22Rv1 (cell line): ENCODE measurements at regions not wholly inside any gene's neighbourhood (a gene's known extent, or its start where the extent isn't known, plus 50 kb on each side); places are given as distances from the start of the nearest gene placed in this dataset.

Source experiments
- ZFX ChIP-seq: fragments of 450-650 bp; IDR thresholded peaks from 2 replicates; pipeline ENCODE4 v1.6.1; 2017; ENCODE audit warnings: antibody characterized with exemption, borderline replicate concordance
- TF ChIP-seq, protein P1 (sequence below): fragments of 450-650 bp; IDR thresholded peaks from 2 replicates; pipeline ENCODE4 v1.5.1; 2017; ENCODE audit warnings: mild to moderate bottlenecking

- TF ChIP-seq, protein P1, sequence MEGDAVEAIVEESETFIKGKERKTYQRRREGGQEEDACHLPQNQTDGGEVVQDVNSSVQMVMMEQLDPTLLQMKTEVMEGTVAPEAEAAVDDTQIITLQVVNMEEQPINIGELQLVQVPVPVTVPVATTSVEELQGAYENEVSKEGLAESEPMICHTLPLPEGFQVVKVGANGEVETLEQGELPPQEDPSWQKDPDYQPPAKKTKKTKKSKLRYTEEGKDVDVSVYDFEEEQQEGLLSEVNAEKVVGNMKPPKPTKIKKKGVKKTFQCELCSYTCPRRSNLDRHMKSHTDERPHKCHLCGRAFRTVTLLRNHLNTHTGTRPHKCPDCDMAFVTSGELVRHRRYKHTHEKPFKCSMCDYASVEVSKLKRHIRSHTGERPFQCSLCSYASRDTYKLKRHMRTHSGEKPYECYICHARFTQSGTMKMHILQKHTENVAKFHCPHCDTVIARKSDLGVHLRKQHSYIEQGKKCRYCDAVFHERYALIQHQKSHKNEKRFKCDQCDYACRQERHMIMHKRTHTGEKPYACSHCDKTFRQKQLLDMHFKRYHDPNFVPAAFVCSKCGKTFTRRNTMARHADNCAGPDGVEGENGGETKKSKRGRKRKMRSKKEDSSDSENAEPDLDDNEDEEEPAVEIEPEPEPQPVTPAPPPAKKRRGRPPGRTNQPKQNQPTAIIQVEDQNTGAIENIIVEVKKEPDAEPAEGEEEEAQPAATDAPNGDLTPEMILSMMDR: no peak
- TF ChIP-seq ZFX: no peak
Observed at GRCh38 chr12:29023436-29024076, 125.5 kb upstream of the FAR2 start.
